OCI-LY3 (cell line): ENCODE measurements at regions not wholly inside any gene's neighbourhood (a gene's known extent, or its start where the extent isn't known, plus 50 kb on each side); places are given as distances from the start of the nearest gene placed in this dataset.

ENCODE experiments used
- CTCF ChIP-seq: fragments of 200-600, 300-600 bp; sonication (generic); IDR thresholded peaks from 2 replicates; pipeline ENCODE4 v1.5.1; 2014; ENCODE audit warnings: antibody characterized with exemption, low read length, low read depth
- EZH2phosphoT487 ChIP-seq: fragments of 200-600 bp; shearing (Covaris generic); IDR thresholded peaks from 2 replicates; pipeline ENCODE4 v1.6.1; 2018; ENCODE audit warnings: antibody characterized with exemption, mixed run types, low read depth

GRCh38 chr4:56186808-56187523, 200.3 kb downstream of the AASDH start:
- TF ChIP-seq EZH2phosphoT487 (no peak), CTCF (no peak)
